Superior temporal gyrus (tissue), 1 donor: ENCODE measurements at regions not wholly inside any gene's neighbourhood (a gene's known extent, or its start where the extent isn't known, plus 50 kb on each side); places are given as distances from the start of the nearest gene placed in this dataset.

Experiments used
- DNase-seq: peaks from one replicate; pipeline ENCODE4 v3.0.0-alpha.2; 2016; ENCODE audit errors: extremely low spot score

- no peak for DNase-seq
Observed at GRCh38 chr3:13174011-13174802, 101.0 kb upstream of the IQSEC1 start.

- no peak for DNase-seq
Observed at GRCh38 chr3:13173186-13173585, 100.0 kb upstream of the IQSEC1 start.

- DNase-seq, result no peak
Observed at GRCh38 chr3:13172644-13173013, 99.4 kb upstream of the IQSEC1 start.

- no peak for DNase-seq
Observed at GRCh38 chr3:13171704-13172643, 98.7 kb upstream of the IQSEC1 start.

DNA sequence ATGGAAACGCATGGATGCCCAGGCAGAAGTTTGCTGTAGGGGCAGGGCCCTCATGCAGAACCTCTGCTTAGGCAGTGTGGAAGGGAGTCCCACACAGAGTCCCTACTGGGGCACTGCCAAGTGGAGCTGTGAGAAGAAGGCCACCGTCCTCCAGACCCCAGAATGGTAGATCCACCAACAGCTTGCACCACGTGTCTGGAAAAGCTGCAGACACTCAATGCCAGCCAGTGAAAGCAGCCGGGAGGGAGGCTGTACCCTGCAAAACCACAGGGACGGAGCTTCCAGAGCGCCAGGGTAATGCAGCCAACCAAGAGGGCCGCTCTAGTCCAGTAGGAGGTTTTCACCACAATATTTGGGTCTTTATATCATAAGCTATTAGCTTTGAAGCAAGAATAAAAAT, 97.1 kb upstream of the IQSEC1 start:
- no peak for DNase-seq

DNA sequence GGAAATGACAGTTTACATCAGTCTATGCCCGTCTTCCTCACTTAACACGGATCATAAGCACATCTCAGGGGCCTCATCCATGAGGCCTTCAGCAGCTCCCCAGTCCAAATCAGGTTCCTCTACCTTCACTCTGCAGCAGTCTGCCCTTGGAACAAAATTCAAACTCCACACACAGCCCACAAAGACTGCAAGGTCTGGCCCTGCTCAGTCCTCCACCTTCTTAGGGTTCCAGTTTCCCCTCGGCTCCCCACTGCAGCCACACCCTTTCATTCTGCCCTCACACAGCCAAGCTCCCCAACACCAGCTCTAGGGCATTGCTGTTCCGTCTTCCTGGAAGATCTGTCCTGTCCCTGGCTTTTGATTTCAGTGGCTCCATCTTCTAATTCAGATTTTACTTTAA, 95.2 kb upstream of the IQSEC1 start:
- DNase-seq, result no peak

GRCh38 chr3:13167829-13168228, 94.6 kb upstream of the IQSEC1 start:
- no peak for DNase-seq

DNA sequence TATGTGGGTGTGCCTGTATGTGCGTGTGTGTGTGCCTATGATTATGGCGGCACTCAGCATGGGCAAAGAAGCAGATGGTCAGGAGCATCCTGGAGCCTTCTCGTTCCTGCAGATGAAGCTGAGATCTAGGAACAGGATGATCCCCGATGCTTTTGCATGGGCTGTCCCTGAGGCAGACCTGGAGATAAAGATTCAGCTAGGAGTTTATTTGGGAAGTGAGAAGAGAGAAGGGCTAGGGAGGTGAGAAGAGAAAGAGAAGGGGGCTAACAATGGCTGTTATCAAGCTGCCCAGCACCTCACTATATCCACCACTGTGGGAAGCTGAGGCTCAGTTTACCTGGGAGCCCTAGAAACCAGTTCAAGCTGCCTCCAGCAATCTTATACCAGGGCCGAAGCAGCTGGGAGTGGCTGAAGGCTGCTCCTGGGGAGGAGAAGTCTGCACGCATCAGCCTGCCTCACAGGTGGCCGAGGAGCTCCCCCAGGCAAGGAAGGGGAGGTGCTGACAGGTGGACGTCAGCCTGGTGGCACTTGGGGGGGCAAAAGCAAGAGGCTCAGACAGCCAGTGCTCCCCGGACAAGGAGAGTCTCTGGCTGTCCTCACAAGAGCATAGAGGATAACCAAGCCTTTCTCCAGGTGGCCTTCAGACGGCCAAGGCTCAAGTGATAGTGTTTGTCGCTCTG, 94.0 kb upstream of the IQSEC1 start:
- DNase-seq, result no peak

DNA sequence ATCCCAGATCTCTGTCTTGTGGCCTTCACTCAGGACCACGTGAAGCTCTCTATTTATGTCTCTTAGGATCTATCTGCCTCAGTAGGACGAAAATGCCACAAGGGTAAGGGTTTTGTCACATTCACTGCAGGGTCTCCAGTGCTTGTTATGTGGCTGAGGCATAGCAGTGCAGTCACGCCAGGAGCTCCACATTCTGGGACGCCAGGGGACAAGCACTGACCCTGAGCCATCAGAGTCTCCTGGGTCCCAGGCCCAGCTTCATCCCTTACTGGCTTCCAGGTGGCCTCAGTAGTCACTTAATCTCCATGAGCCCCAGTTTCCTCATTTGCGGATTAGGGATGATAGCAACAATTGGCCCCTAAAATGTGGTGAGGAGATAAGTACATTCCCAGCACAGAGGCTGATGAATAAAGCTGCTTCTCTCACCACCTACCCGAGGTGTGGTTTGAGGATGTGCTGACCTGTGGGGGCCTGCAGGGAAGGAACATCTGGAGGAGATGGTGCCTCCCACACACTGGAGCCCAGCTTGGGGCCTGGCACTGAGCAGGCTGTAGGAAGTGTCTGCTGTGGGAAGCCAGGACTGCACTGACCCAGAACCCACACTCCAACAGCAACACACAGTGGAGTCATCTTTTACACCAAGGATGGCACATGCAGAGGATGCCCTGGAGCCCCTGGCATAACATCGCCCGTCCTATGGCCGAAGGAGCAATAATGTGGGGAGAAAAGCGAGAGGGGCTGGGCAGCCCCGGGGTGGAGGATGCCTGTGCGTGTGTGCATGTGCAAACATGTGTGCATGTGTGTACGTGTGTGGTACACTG, 93.2 kb upstream of the IQSEC1 start:
- DNase-seq, result no peak

- DNase-seq, result no peak
Observed at GRCh38 chr3:13165576-13165975, 92.3 kb upstream of the IQSEC1 start.

- no peak for DNase-seq
Observed at GRCh38 chr3:13164893-13165492, 91.8 kb upstream of the IQSEC1 start.

DNA sequence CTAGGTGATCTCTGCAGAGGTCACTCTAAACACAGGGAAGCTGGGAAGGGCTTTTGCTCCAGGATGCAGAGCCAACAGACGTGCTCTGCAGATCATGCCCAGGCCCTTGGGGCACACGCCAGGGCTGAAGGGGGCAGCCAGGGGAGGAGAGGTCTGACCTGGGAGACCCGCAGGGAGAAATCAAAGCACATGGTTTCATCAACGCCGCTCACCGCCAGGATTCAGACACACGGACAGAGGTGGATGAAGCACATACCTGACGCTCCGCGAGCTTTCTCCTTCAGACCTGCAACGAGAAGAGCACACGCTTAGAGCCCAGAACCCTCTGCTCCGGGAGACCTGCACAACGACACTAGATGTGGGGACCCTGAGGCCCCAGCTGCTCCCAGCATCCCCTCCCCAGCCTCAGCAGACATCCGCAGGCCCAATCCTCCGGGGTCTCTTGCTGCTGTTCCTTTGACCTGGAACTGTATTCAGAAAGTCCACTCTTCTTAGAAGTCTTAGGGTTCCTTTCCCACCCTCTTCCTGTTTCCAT, 90.7 kb upstream of the IQSEC1 start:
- DNase-seq, result no peak

- no peak for DNase-seq
Observed at GRCh38 chr3:13162549-13163320, 89.5 kb upstream of the IQSEC1 start.

- DNase-seq, result no peak
Observed at GRCh38 chr3:13161771-13162535, 88.7 kb upstream of the IQSEC1 start.

- DNase-seq, result no peak
Observed at GRCh38 chr3:13161021-13161759, 88.0 kb upstream of the IQSEC1 start.

GRCh38 chr3:13160619-13161018, 87.4 kb upstream of the IQSEC1 start:
- no peak for DNase-seq

DNA sequence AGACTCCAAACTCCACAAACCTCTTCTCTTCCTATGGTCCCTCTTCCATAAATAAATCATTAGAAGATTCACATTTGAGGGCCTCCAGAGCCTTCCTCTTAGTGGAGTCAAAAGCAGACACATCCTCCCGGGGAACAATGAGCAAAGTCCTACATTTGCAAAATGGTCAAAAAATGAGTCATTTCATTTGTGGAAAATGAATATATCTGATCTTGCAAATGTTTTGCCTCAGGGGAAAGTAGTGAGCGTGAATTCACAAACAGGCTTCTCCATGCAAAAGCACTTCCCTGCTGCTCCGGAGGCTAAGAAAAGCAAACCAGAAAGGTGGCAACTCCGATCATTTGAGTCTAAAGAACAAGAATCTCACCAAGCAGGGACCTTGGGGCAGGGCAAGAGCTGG, 86.7 kb upstream of the IQSEC1 start:
- DNase-seq, result peak; percentile 24

DNA sequence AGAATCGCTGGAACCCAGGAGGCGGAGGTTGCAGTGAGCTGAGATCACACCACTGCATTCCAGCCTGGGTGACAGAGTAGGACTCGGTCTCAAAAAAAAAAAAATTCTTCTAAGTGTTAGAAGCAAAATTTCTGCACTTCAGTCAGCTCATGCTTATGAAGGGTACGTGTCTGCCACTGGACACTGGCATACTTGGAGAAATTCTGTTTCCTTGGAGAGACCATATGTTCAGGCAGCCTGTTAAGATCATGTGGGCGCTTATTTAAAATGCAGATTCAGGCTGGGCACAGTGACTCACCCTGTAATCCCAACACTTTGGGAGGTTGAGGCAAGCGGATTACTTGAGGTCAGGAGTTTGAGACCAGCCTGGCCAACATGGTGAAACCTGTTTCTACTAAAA, 85.6 kb upstream of the IQSEC1 start:
- peak; percentile 24 for DNase-seq

GRCh38 chr3:13158408-13158807, 85.2 kb upstream of the IQSEC1 start:
- no peak for DNase-seq
